Adrenal gland (tissue), 9 donors: ENCODE measurements at regions not wholly inside any gene's neighbourhood (a gene's known extent, or its start where the extent isn't known, plus 50 kb on each side); places are given as distances from the start of the nearest gene placed in this dataset.

ENCODE experiments used
- DNase-seq, 7 donors: peaks; one replicate each; pipeline ENCODE4 v3.0.0-alpha.2; 2019 to 2020
- H3K27ac ChIP-seq, 5 donors: fragments of 200-600 bp; sonication (generic) in 4 of 5; 1 replicate in 3 of 5; 2 replicates in 2 of 5; pipeline versions ENCODE4 v1.5.1 to v1.8.0; 2016 to 2020; ENCODE audit warnings: mild to moderate bottlenecking in 1 of 5
- H3K27me3 ChIP-seq: fragments of 200-600 bp; 2 replicates; pipeline ENCODE4 v1.8.0; 2021
- H3K36me3 ChIP-seq, 2 donors: fragments of 200-600 bp; replicated peaks in 1 of 2; 1 replicate in 1 of 2; 2 replicates in 1 of 2; pipeline versions ENCODE4 v1.5.1 to v1.8.0; 2018 to 2022
- H3K4me1 ChIP-seq, 2 donors: fragments of 200-600 bp; replicated peaks in 1 of 2; 1 replicate in 1 of 2; 2 replicates in 1 of 2; pipeline versions ENCODE4 v1.5.1 to v1.8.0; 2018 to 2021
- H3K4me3 ChIP-seq, 4 donors: fragments of 200-600 bp; sonication (generic) in 3 of 4; one replicate each; pipeline ENCODE4 v1.5.1; 2016 to 2018
- H3K9me3 ChIP-seq, 3 donors: fragments of 200-600 bp; sonication (generic) in 1 of 3; replicated peaks in 1 of 3; 1 replicate in 2 of 3; 2 replicates in 1 of 3; pipeline versions ENCODE4 v1.5.1 to v1.8.0; 2016 to 2021
- POLR2A ChIP-seq, 2 donors: fragments of 450-650 bp; IDR thresholded peaks; one replicate each; pipeline ENCODE4 v1.6.1; 2017; ENCODE audit warnings: antibody characterized with exemption in 2 of 2, mild to moderate bottlenecking in 2 of 2, moderate library complexity in 1 of 2
- WGBS, 4 donors: extraction: QIAGEN DNeasy Blood & Tissue Kit in 2 of 4; methylation state at CpG; one replicate each; pipeline versions ENCODE4 v1.1.5 to v1.1.7; 2013 to 2017; 5-methylcytosine and 5-hydroxymethylcytosine counted together
- intact Hi-C, 2 donors: fragments of 100-400 bp; cut with DNase I; formaldehyde crosslinking; loops; one replicate each; pipeline versions ENCODE4 v1.14.1 to v1.15.0; 2022 to 2023
- TF ChIP-seq, protein P1 (sequence below), 6 experiments: fragments of 450-650 bp in 4 of 6; fragments of 200-600 bp in 2 of 6; sonication (generic) in 1 of 6; IDR thresholded peaks; 1 replicate in 5 of 6; 2 replicates in 1 of 6; pipeline versions ENCODE4 v1.5.1 to v1.8.0; 2016 to 2021; ENCODE audit warnings: antibody characterized with exemption in 6 of 6, mild to moderate bottlenecking in 2 of 6, moderate library complexity in 1 of 6
- donor health status: healthy with polysubstance abuse.
- donor health status: Bipolar disorder and iron deficiency.
- donor health status: DM: yes; HTN: yes; CAD: no.
- donor health status: DM: no; HTN: no; CAD: no.
- donor health status: DM: no; HTN: no; CAD: no.

DNA sequence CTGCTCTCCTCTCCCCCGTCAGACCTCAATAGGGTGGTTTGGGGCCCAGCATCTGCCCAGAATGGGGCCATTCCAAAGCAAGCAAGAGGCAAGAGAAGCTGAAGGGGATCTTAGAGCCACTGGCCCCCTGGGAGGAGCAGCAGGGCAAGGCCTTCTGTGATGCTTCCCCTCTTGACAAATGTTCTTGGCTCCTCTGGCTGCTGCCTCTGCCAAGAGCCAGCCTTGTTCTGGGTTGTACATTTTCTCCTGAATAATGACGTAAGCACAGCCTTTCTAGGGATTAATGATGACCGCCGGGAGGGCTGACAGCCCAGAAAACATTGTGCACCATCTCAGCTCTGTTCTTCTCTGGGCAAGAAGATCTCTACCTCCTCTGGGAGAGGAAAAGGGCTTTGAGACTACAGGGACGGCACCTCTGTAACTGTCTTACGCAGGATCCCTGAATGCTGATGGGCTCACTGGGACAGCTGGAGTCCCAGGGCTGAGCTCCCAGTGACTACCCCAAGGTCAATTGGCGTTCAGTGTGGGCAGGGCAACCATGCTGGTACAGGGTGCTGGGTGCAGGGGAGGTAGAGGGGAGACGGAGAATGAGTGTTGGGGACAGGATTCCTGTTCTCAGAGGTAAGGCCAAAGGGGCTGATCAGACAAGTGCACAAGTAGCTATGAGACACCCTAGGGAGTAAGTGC lies 253.3 kb downstream of the FAM43A start:
- DNase-seq: peak; percentile 56 to 87 (median 78)
- intact Hi-C loops: no loop called here

DNA sequence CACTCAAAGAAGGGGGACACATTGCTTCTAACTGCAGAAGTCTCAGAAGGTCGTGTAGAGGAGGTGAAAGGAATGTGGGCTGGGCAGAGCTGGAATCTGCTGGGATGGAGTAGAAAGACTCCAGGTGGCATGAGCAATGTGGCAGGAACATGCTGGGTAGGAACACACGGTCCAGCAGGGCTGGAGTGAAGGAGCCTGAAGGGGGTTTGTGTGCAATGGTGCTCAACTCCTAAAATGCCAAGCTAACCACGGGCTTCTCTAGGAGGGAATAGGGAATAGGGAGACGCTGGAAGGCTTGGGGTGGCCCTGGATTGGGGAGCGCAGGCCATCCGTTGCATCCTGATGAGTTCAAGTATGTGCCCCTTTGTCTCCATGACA lies 253.8 kb downstream of the FAM43A start:
- Histone ChIP-seq H3K9me3 (no peaks in the 10 kb centered on the region), H3K36me3 (no peaks in the 10 kb centered on the region), H3K27me3 (no peaks in the 10 kb centered on the region), H3K4me3 (no peak overlapping the region), H3K27ac (peak overlapping the region in 1 of 5 donors; percentile 31), H3K4me1 (peaks cover 11% of the 10 kb centered on the region in 2 donors)
- 79 to 86% (median 84%) methylated on average over 6 of the region's 6 CpGs for WGBS, 4 donors
- intact Hi-C loops: no loop called here
- TF ChIP-seq POLR2A (IDR thresholded peaks at IDR 0.05): no peak
- TF ChIP-seq, protein P1, sequence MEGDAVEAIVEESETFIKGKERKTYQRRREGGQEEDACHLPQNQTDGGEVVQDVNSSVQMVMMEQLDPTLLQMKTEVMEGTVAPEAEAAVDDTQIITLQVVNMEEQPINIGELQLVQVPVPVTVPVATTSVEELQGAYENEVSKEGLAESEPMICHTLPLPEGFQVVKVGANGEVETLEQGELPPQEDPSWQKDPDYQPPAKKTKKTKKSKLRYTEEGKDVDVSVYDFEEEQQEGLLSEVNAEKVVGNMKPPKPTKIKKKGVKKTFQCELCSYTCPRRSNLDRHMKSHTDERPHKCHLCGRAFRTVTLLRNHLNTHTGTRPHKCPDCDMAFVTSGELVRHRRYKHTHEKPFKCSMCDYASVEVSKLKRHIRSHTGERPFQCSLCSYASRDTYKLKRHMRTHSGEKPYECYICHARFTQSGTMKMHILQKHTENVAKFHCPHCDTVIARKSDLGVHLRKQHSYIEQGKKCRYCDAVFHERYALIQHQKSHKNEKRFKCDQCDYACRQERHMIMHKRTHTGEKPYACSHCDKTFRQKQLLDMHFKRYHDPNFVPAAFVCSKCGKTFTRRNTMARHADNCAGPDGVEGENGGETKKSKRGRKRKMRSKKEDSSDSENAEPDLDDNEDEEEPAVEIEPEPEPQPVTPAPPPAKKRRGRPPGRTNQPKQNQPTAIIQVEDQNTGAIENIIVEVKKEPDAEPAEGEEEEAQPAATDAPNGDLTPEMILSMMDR (IDR thresholded peaks at IDR 0.05): no peak
- DNase-seq: no peak

More for the DNA sequence above, 253.3 kb downstream of the FAM43A start:
- Histone ChIP-seq H3K27ac (peak overlapping the region in 1 of 5 donors; percentile 31), H3K4me3 (no peak overlapping the region), H3K36me3 (no peaks in the 10 kb centered on the region), H3K9me3 (no peaks in the 10 kb centered on the region), H3K4me1 (peaks cover 11% of the 10 kb centered on the region in 2 donors), H3K27me3 (no peaks in the 10 kb centered on the region)
- no peak for TF ChIP-seq POLR2A (IDR thresholded peaks at IDR 0.05)
- TF ChIP-seq, protein P1 (IDR thresholded peaks at IDR 0.05): no peak
- WGBS, 4 donors: 42 to 61% (median 55%) methylated on average over 5 to 8 of the region's 8 CpGs

DNA sequence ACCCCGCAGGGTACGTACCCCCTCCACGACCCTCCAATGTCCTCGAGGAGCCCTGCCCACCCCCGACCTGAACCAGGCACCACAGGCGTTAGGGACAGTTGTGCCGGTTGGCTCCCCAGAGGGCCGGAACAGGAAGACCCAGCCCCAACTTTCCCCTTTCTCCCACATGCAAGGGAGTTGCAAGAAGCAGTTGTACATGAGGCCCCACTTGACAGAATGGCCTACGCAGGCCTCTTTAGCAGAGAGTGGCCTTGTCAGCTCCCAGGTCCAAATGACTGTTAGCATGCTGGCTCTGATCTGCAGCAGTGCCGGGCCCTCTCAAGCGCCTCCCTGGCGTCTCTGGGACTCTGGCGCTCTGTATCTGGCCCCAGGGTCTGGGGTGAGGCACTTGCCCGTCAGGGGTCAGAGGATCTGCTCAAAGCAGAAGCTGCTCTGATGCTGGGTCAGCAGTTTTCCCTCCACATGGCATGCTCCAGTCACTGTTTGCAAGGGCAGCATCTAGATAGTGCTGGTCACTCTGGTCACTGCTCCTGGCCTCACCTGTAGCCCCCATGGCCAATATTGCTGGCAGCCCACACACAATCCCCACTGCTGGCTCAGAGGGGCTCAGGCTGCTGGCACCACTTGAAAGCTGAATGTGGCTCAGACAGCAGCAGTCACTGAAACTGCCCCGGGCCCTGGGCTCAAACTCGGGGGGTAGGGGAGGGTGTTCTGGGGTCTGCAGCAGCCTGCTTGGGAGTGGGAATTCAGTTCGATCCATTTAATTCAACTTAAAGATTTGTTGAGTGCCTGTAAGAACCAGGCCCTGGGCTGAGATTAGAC lies 254.5 kb downstream of the FAM43A start:
- H3K4me3 ChIP-seq: no peak overlapping the region
- H3K4me1 ChIP-seq: peaks cover 11% of the 10 kb centered on the region in 2 donors
- no peak for TF ChIP-seq POLR2A (IDR thresholded peaks at IDR 0.05)
- TF ChIP-seq, protein P1 (IDR thresholded peaks at IDR 0.05): no peak
- no peaks in the 10 kb centered on the region for H3K27me3 ChIP-seq
- H3K9me3 ChIP-seq: no peaks in the 10 kb centered on the region
- H3K27ac ChIP-seq: no peak overlapping the region
- 81 to 91% (median 87%) methylated on average over 8 to 17 of the region's 17 CpGs for WGBS, 4 donors
- DNase-seq: peak in 3 of 7 donors; percentile 43 to 48 (median 44)
- H3K36me3 ChIP-seq: no peaks in the 10 kb centered on the region
- intact Hi-C loops: no loop called here

DNA sequence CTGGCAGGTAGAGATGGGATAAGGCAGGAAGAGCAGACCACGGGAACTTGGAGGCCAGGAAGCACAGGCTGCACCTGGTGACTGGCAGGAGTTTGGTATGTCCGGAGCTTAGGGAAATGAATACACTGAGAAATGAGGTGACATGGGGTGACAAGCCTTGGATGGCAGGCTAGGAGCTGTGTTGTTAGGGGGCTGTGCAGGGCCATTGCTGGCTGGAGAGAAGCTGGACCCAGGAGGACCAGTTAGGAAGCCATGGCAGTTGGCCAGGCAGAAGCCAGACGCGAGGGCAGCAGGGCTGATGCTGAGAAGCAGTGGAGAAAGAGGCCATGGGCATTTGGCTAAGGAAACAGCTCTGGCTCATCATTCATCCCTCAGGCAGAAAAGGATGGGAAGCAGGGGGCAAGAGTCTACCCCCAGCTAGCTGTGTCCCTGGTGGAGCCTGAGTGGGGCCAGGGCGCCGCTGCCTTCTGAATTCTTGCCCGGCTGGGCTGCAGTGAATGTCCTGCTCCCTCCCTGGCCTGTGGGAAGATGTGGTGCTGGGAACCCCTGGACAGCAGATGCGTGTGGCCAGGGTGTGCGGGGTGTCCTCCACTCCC lies 255.8 kb downstream of the FAM43A start:
- Histone ChIP-seq H3K27ac (no peak overlapping the region), H3K36me3 (no peaks in the 10 kb centered on the region), H3K27me3 (no peaks in the 10 kb centered on the region), H3K4me1 (peaks cover 11% of the 10 kb centered on the region in 2 donors), H3K4me3 (no peak overlapping the region), H3K9me3 (no peaks in the 10 kb centered on the region)
- 79 to 83% (median 82%) methylated on average over 6 to 9 of the region's 9 CpGs for WGBS, 4 donors
- DNase-seq: peak in 1 of 7 donors; percentile 28
- intact Hi-C loops: no loop called here
- TF ChIP-seq, protein P1 (IDR thresholded peaks at IDR 0.05): no peak
- no peak for TF ChIP-seq POLR2A (IDR thresholded peaks at IDR 0.05)
